Activated gamma-delta T cell (primary cell): ENCODE measurements at regions not wholly inside any gene's neighbourhood (a gene's known extent, or its start where the extent isn't known, plus 50 kb on each side); places are given as distances from the start of the nearest gene placed in this dataset.

Experiments
- DNase-seq: peaks from one replicate; lab custom pipeline; 2025; lab: John Stamatoyannopoulos, UW

- DNase-seq, result no peak
These were observed 67.5 kb upstream of the THY1 start for GRCh38 chr11:119490253-119491006.

DNA sequence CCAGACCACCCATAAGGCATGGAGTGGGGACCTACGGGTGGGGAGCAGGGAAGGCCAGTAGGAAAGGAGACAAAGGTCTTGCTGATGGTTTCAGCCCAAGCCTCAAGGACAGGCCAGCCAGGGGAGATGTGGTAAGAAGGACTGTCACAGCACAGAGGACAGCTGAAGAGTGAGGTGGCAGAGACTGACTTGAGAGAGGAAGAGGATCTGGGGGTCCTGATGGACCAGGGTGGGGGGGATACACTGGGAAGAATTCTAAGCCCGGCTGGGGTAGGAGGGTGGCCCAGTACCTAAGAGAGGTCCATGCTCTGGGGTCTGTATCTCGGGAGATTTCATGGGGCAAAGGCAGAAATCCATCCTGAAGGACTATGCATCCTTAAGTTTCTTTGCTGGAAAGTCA, 66.1 kb upstream of the THY1 start:
- DNase-seq, result no peak

GRCh38 chr11:119488256-119488995, 65.5 kb upstream of the THY1 start:
- no peak for DNase-seq

GRCh38 chr11:119486691-119487259, 63.8 kb upstream of the THY1 start:
- DNase-seq, result no peak

DNA sequence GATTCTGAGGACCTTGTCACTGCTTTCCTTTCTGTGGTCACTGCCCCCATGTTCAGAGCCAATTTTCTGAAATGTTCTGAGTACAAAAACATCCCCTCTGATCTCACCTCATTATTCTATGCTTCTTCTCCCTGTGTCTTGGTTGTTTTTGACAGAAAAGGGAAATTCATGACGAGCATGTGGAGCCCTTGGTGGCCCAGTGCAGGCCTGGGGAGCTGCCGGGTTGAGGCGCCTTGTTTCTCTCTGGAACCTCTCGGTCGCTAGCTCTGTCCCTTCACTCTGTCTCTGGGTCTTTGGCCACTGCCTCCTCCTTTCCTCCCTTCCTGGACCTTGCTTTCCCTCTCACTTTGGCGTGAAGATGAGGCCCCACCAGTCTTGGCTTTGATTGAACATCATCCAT, 63.0 kb upstream of the THY1 start:
- no peak for DNase-seq

DNA sequence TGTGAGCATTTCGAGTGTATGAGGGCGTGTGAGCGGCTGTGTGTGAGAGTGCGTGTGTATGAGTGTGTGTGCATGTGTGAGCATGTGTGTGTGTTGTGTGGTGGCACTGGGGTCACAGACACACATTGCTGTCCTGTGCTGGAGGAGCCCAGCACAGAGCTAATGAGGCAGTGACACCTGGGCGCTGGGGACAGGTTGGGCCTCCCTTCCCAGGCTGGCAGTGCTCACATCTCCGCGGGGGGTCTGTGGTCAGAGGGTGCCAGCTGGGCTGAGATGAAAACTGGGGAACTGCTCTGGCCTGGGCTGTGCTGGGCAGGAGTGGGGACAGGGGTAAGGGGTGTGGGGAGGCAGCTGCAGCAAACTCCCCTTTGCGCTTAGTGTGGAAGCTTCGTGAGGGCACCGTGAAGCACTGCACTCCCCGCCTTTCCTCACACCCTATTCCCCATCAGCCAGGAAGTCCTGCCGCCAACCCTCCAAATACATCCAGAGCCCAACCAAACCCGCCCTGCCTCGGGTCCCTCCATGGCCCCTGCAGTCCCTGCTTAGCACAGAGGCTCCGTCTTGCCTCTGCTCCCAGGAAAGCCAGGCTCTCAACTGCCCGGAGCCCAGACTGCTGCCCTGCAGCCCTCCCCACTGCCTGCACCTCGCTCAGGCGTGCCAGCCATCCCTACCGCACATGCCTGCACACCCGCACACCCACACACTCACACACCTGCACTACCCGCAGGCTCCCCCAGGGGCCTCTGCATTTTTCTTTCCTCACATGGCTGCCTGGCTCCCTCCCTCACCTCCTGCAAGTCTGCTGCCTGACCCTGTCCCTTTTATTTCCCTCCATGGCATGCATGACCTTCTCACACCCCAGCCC, 62.0 kb upstream of the THY1 start:
- DNase-seq, result no peak

DNA sequence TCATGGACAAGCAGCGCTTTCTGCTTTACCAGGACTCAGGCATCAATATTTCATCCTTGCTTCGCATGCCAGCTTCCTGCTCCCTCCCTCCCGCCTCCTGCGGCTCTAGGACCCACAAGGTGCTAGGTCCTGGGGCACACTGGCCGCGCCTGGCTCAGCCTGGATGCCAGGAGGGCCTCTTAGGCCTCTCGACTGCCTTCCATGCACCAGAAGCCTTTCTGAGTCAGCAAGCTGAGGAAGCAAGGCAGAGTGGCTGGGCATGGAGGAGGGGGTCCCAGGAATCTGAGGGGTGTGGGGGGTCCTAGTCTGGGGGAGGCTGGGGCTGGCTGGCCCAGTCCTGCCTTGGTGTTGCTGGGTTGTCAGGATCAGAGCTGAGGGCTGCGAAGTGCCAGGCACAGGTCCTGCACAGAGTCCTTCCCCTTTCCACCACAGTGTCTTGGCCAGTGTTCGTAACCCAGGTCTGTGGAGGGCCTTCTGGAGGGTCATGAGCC, 61.0 kb upstream of the THY1 start:
- DNase-seq, result no peak

DNA sequence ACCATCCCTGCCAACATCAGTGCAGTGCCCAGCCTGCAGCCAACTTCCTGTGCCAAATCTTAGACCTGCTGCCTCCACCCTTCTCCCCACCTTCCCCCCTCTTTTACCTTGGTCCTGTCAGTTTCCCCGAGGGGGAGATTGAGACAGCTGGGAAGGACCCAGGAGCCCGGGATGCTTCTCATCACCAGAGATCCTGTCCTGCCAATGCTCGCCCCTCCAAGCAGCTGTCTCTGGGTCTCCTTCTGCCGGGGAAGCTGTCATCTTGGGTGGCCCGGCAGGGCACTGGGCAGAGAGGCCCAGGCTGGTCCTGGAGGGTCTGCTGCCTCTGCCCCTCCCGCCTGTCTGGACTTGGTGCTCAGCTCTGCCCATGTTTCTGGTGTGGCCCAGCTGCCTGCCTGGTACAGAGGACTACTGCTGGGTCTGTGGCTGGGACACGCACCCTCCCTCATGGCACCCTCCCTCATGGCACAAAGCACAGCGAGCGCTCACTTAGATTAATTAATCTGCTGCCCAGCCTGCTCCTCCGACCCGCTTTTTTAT, 60.4 kb upstream of the THY1 start:
- no peak for DNase-seq

DNA sequence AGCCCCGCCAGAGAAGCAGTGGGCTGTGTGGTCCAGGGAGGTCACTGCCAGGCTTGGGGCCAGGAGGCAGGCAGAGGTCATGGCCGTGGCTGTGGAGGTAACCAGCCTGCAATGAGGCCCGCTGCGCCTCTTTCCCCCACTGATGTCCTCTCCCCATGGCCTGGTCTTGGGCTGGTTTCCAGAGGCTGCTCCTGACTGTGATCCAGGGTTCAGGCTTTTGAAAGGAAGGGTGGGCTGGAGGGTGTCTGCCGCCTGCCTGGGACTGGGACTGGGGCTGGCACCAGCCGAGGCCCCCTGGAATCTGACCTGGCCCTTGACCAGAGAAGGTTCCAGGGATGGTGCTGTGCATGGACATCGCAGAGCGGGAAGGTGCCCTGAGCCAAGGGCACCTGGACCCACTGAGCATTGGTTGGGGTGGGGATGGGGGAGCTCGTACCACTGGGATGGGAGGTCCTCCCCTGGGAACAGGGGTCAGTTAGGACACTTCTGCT, 59.6 kb upstream of the THY1 start:
- no peak for DNase-seq

DNA sequence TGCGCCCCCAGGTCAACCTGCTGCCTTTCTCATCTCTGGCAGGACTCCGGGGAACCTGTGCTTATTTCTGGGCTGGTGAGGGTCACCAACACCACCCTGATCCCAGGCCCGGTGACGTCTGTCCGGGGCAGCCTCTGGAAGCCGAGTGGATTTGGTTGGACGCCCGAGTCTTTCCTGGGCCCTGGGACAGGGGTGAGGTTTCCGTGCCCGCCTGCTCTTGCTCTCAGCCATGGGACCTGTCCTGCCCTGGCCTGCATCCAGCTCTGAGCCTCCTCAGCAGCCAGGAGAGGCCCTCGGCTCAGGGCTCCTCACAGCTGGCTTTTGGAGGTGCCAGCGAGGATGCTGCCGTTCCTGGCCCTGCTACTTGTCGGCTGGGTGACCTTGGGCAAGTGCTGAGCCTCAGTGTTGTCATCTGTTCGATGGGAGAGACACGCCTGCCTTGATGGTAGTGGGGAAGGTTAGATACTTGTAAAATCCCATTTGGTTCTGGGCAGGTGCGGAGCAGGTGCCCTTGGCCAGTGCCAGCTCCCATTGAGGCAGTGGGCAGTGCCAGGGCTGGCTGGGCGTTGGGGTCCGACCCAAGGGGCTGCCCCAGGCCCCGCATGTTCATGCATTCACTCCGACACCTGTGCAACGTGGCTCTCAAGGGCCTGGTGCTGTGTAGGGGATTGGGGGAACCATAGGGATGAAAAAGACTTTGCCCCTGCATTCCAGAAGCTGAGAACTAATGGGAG, 58.9 kb upstream of the THY1 start:
- no peak for DNase-seq

- peak; percentile 24 for DNase-seq
These were observed 58.2 kb upstream of the THY1 start for GRCh38 chr11:119481021-119481666.

- DNase-seq, result no peak
These were observed 57.5 kb upstream of the THY1 start for GRCh38 chr11:119480380-119481020.

DNA sequence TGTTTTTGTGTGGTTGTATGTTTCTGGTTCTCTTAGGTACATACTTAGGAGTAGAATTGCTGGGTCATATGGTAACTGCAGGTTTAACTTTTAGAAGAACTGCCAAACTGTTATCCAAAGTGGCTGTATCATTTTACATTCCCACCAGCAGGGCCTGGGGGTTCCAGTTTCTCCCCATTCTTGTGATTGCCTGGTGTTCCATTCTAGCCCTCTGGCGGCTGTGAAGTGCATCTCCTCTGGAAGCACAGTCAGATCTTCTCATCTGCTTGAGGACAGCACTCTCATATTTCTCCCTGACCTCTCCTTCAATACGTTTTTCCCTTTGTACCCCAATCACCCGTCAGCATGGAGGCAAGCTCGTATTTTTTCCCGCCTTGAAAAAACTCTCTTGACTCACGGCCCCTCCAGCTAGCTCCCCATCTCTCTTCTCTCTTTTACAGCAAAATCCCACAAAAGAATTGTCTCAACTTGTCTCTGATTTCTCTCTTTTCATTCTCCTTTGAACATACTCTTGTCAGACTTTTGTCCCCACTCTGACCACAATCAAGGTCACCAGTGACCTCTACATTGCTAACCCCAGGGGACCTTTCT, 56.8 kb upstream of the THY1 start:
- no peak for DNase-seq

DNA sequence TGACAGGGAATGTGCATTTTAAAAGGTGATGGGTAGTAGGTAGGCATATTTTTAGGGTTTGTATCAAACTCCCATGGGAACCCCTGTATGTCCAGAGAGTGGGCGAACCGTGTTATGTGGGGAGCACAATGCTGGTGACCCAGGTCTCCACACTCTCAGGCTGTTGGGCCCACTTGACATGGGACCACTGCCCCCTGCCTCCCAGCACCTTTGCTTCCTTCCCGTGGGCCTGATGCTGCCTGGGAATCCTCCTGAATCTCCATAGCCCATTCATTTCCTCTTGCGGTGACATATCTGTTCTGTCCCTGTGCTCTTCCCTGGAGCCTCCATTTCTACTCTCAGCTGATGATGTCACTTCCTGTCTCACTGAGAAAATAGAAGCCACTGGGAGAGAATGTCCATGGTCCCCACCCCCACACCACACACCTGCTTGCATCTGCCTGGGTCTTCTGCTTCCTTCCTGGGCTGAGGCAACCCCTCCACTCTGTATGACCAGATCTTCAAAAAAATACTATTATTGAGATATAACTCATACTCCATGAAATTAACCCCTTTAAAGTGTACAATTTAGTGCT, 55.8 kb upstream of the THY1 start:
- DNase-seq, result no peak

DNA sequence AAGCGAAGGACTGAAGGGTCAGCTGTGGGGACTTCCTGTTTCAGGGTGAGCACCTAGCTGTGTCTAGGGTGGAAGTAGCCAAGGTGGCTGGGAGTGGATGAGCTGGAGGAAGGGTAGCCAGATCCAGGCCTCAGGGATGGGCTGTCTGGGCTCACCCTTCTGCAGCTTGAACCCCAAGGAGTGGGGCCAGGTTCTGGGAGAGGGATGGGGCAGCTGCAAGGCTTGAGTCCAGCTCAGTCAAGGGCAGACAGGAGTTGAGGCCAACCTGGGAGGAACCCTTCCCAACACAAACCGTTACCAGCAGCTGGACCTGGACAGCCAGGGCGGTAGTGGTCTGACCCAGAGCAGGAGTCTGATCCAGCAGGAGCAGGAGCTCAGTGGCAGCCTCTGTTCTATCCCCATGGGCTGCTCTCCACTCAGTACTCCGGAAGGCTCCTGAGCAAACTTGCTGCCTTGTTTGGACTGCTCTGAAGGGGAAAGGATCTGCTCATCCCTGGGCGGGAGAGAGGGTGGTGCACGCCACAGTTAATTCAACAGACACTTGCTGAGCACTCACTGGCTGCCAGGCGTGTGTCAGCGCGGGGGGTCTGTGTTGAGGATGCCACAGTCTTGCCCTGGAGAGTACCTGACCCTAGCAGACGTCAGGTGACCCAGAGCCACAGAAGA, 53.8 kb upstream of the THY1 start:
- no peak for DNase-seq

DNA sequence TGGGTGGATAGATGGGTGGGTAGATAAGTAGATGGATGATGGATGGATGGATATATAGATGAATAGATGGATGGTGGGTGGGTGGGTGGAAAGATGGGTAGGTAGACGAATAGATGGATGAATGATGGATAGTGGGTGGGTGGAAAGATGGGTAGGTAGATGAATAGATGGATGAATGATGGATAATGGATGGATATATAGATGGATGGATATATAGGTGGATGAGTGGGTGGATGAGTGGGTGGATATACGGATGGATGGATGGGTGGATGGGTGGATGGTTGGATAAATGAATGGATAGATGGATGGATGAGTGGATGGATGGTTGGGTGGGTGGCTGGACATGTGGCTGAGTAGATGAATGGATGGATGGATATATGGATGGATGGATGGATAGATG, 53.1 kb upstream of the THY1 start:
- DNase-seq, result no peak

- DNase-seq, result no peak
These were observed 52.0 kb upstream of the THY1 start for GRCh38 chr11:119474682-119475596.
